ENCODE measurements at regions not wholly inside any gene's neighbourhood (a gene's known extent, or its start where the extent isn't known, plus 50 kb on each side); places are given as distances from the start of the nearest gene placed in this dataset.

GRCh38 chr19:8893419-8893818, 61.2 kb downstream of the MBD3L1 start:
- no peak for DNase-seq (ENCODE audit: low read depth, low spot score)

GRCh38 chr19:8897106-8897505, 64.9 kb downstream of the MBD3L1 start:
- no peak for DNase-seq (ENCODE audit: low read depth, low spot score)

GRCh38 chr19:8899356-8899755, 67.2 kb downstream of the MBD3L1 start:
- no peak for DNase-seq (ENCODE audit: low read depth, low spot score)

- DNase-seq (ENCODE audit: low read depth, low spot score) = no peak
Measured at GRCh38 chr19:8900421-8900820, 68.2 kb downstream of the MBD3L1 start.

- DNase-seq (ENCODE audit: low read depth, low spot score) = no peak
Measured at GRCh38 chr19:8902520-8902919, 70.3 kb downstream of the MBD3L1 start.

GRCh38 chr19:8904597-8904996, 72.4 kb downstream of the MBD3L1 start:
- DNase-seq (ENCODE audit: low read depth, low spot score) = no peak

- DNase-seq (ENCODE audit: low read depth, low spot score) = no peak
Measured at GRCh38 chr19:8905342-8905741, 73.2 kb downstream of the MBD3L1 start.

- DNase-seq (ENCODE audit: low read depth, low spot score) = no peak
Measured at GRCh38 chr19:8908066-8908465, 75.9 kb downstream of the MBD3L1 start.

GRCh38 chr19:8910775-8911414, 78.7 kb downstream of the MBD3L1 start:
- no peak for DNase-seq (ENCODE audit: low read depth, low spot score)

- no peak for DNase-seq (ENCODE audit: low read depth, low spot score)
Measured at GRCh38 chr19:8915997-8916396, 83.8 kb downstream of the MBD3L1 start.

- DNase-seq (ENCODE audit: low read depth, low spot score) = peak; percentile 33
Measured at GRCh38 chr19:8922591-8922990, 87.6 kb downstream of the MUC16 start.

GRCh38 chr19:8924283-8924682, 85.9 kb downstream of the MUC16 start:
- no peak for DNase-seq (ENCODE audit: low read depth, low spot score)

- DNase-seq (ENCODE audit: low read depth, low spot score) = no peak
Measured at GRCh38 chr19:8926341-8926740, 83.9 kb downstream of the MUC16 start.

GRCh38 chr19:8935460-8935859, 74.7 kb downstream of the MUC16 start:
- no peak for DNase-seq (ENCODE audit: low read depth, low spot score)

- DNase-seq (ENCODE audit: low read depth, low spot score) = no peak
Measured at GRCh38 chr19:8938576-8938975, 71.6 kb downstream of the MUC16 start.
